T-helper 2 cell (primary cell): ENCODE measurements at regions not wholly inside any gene's neighbourhood (a gene's known extent, or its start where the extent isn't known, plus 50 kb on each side); places are given as distances from the start of the nearest gene placed in this dataset.

Source experiments
- DNase-seq, 5 experiments: peaks; one replicate each; pipeline versions ENCODE4 v3.0.0 to v3.0.0-alpha.2; 2012 to 2022

- no peak for DNase-seq
Measured at GRCh38 chrX:16451334-16451733, 198.6 kb upstream of the S100G start.

GRCh38 chrX:16454926-16455325 is 195.0 kb upstream of the S100G start:
- no peak for DNase-seq

- no peak for DNase-seq
Measured at GRCh38 chrX:16457239-16457638, 192.7 kb upstream of the S100G start.

- DNase-seq, result no peak
Measured at GRCh38 chrX:16458208-16458607, 191.8 kb upstream of the S100G start.

- DNase-seq, result no peak
Measured at GRCh38 chrX:16459008-16459407, 190.9 kb upstream of the S100G start.

GRCh38 chrX:16461968-16462367 is 188.0 kb upstream of the S100G start:
- DNase-seq, result no peak

GRCh38 chrX:16462912-16463311 is 187.0 kb upstream of the S100G start:
- DNase-seq, result no peak

- DNase-seq, result no peak
Measured at GRCh38 chrX:16464369-16464768, 185.6 kb upstream of the S100G start.

- no peak for DNase-seq
Measured at GRCh38 chrX:16465081-16465876, 184.7 kb upstream of the S100G start.

- no peak for DNase-seq
Measured at GRCh38 chrX:16466640-16467432, 183.1 kb upstream of the S100G start.

- no peak for DNase-seq
Measured at GRCh38 chrX:16469870-16470269, 180.1 kb upstream of the S100G start.

GRCh38 chrX:16472345-16472744 is 177.6 kb upstream of the S100G start:
- no peak for DNase-seq

GRCh38 chrX:16474511-16474910 is 175.4 kb upstream of the S100G start:
- DNase-seq, result no peak

- DNase-seq, result no peak
Measured at GRCh38 chrX:16476009-16476408, 173.9 kb upstream of the S100G start.

GRCh38 chrX:16476692-16477091 is 173.3 kb upstream of the S100G start:
- DNase-seq, result no peak

GRCh38 chrX:16479206-16479869 is 170.6 kb upstream of the S100G start:
- DNase-seq, result no peak

GRCh38 chrX:16480049-16480448 is 169.9 kb upstream of the S100G start:
- DNase-seq, result no peak

GRCh38 chrX:16484338-16484737 is 165.6 kb upstream of the S100G start:
- peak in 1 of 5 experiments; percentile 78 for DNase-seq

- no peak for DNase-seq
Measured at GRCh38 chrX:16487620-16488385, 162.2 kb upstream of the S100G start.

- DNase-seq, result no peak
Measured at GRCh38 chrX:16488959-16489358, 161.0 kb upstream of the S100G start.

GRCh38 chrX:16491461-16491860 is 158.5 kb upstream of the S100G start:
- no peak for DNase-seq

- no peak for DNase-seq
Measured at GRCh38 chrX:16496175-16496574, 153.8 kb upstream of the S100G start.
